ENCODE measurements at regions not wholly inside any gene's neighbourhood (a gene's known extent, or its start where the extent isn't known, plus 50 kb on each side); places are given as distances from the start of the nearest gene placed in this dataset.
"Not testable (repeated sequence)": the region's sequence is repeated elsewhere in the genome, so short reads cannot be mapped to it uniquely, and the experiment has no call there.

- intact Hi-C loops (cut with DNase I); H3K36me3 ChIP-seq; H3K27me3 ChIP-seq; H3K4me3 ChIP-seq (replicated peaks in 1 of 3); DNase-seq; H3K9me3 ChIP-seq: not testable (repeated sequence)
- WGBS, 2 donors: 76 to 81% methylated on average over 5 of the region's 5 CpGs
- peak overlapping the region in 1 of 3 donors; percentile 21 for H3K27ac ChIP-seq
- H3K4me1 ChIP-seq: peaks cover 11 to 13% of the 10 kb centered on the region in 2 donors
Measured at GRCh38 chr9:62882717-62883116, 1692.9 kb downstream of the SPATA31A7 start.

- H3K4me1 ChIP-seq; H3K4me3 ChIP-seq (replicated peaks in 1 of 3); H3K36me3 ChIP-seq; H3K9me3 ChIP-seq; H3K27ac ChIP-seq; DNase-seq; H3K27me3 ChIP-seq; intact Hi-C loops (cut with DNase I): not testable (repeated sequence)
- WGBS, 2 donors: 94 to 100% methylated on average over 2 of the region's 3 CpGs
Measured at GRCh38 chr9:62896692-62897091, 1706.9 kb downstream of the SPATA31A7 start.

- H3K9me3 ChIP-seq; H3K4me1 ChIP-seq; H3K27me3 ChIP-seq; H3K36me3 ChIP-seq; intact Hi-C loops (cut with DNase I): not testable (repeated sequence)
- peak; percentile 71 to 74 for DNase-seq
- Histone ChIP-seq H3K4me3 (replicated peaks in 1 of 3) (peak overlapping the region in 2 of 3 donors; percentile 27 to 58), H3K27ac (peak overlapping the region; percentile 58 to 83 (median 75))
- 0% methylated on average over 6 to 19 of the region's 48 CpGs for WGBS, 2 donors
Measured at GRCh38 chr9:62897411-62898225, 1707.8 kb downstream of the SPATA31A7 start.

- H3K4me1 ChIP-seq; H3K27me3 ChIP-seq; H3K27ac ChIP-seq; H3K9me3 ChIP-seq; H3K4me3 ChIP-seq (replicated peaks in 1 of 3); DNase-seq; H3K36me3 ChIP-seq; intact Hi-C loops (cut with DNase I): not testable (repeated sequence)
- WGBS, 2 donors: 93 to 99% methylated on average over 3 to 4 of the region's 4 CpGs
Measured at GRCh38 chr9:62899666-62900065, 1709.8 kb downstream of the SPATA31A7 start.

- H3K4me1 ChIP-seq; intact Hi-C loops (cut with DNase I); H3K4me3 ChIP-seq (replicated peaks in 1 of 3); H3K27me3 ChIP-seq; DNase-seq; H3K9me3 ChIP-seq; H3K27ac ChIP-seq; H3K36me3 ChIP-seq: not testable (repeated sequence)
- 90 to 91% methylated on average over 3 of the region's 3 CpGs for WGBS, 2 donors
Measured at GRCh38 chr9:62904061-62904460, 1714.2 kb downstream of the SPATA31A7 start.

GRCh38 chr9:62905722-62906121 lies 1715.9 kb downstream of the SPATA31A7 start:
- H3K4me3 ChIP-seq (replicated peaks in 1 of 3); H3K36me3 ChIP-seq; H3K27ac ChIP-seq; H3K4me1 ChIP-seq; intact Hi-C loops (cut with DNase I); H3K9me3 ChIP-seq; DNase-seq; H3K27me3 ChIP-seq: not testable (repeated sequence)
- WGBS, 2 donors: 95 to 99% methylated on average over 3 of the region's 5 CpGs

GRCh38 chr9:62907866-62908265 lies 1718.0 kb downstream of the SPATA31A7 start:
- H3K4me1 ChIP-seq; H3K36me3 ChIP-seq; intact Hi-C loops (cut with DNase I); H3K27ac ChIP-seq; H3K27me3 ChIP-seq; H3K4me3 ChIP-seq (replicated peaks in 1 of 3); H3K9me3 ChIP-seq; DNase-seq: not testable (repeated sequence)
- no CpG with 5 or more reads among the region's 11 CpGs for WGBS, 2 donors

- H3K27ac ChIP-seq; H3K27me3 ChIP-seq; H3K4me3 ChIP-seq (replicated peaks in 1 of 3); DNase-seq; H3K36me3 ChIP-seq; H3K4me1 ChIP-seq; intact Hi-C loops (cut with DNase I); H3K9me3 ChIP-seq: not testable (repeated sequence)
- WGBS, 2 donors: no CpG with 5 or more reads among the region's 4 CpGs
Measured at GRCh38 chr9:62908271-62908670, 1718.4 kb downstream of the SPATA31A7 start.

GRCh38 chr9:62909447-62909846 lies 1719.6 kb downstream of the SPATA31A7 start:
- H3K36me3 ChIP-seq; H3K27me3 ChIP-seq; H3K4me3 ChIP-seq (replicated peaks in 1 of 3); H3K27ac ChIP-seq; H3K9me3 ChIP-seq; DNase-seq; H3K4me1 ChIP-seq; intact Hi-C loops (cut with DNase I): not testable (repeated sequence)
- 81 to 92% methylated on average over 5 of the region's 8 CpGs for WGBS, 2 donors

- DNase-seq; H3K36me3 ChIP-seq; H3K27me3 ChIP-seq; H3K9me3 ChIP-seq; intact Hi-C loops (cut with DNase I); H3K4me3 ChIP-seq (replicated peaks in 1 of 3); H3K27ac ChIP-seq; H3K4me1 ChIP-seq: not testable (repeated sequence)
- no CpG with 5 or more reads among the region's 4 CpGs for WGBS, 2 donors
Measured at GRCh38 chr9:62912278-62912677, 1722.4 kb downstream of the SPATA31A7 start.

GRCh38 chr9:62915168-62915567 lies 1725.3 kb downstream of the SPATA31A7 start:
- H3K4me1 ChIP-seq; H3K36me3 ChIP-seq; H3K9me3 ChIP-seq; H3K27me3 ChIP-seq; H3K4me3 ChIP-seq (replicated peaks in 1 of 3); intact Hi-C loops (cut with DNase I); H3K27ac ChIP-seq; DNase-seq: not testable (repeated sequence)
- WGBS, 2 donors: 61 to 84% methylated on average over 10 to 11 of the region's 21 CpGs

GRCh38 chr9:62915661-62916060 lies 1725.8 kb downstream of the SPATA31A7 start:
- H3K27ac ChIP-seq; H3K4me3 ChIP-seq (replicated peaks in 1 of 3); DNase-seq; intact Hi-C loops (cut with DNase I); H3K9me3 ChIP-seq; H3K36me3 ChIP-seq; H3K27me3 ChIP-seq; H3K4me1 ChIP-seq: not testable (repeated sequence)
- no CpG with 5 or more reads among the region's 32 CpGs for WGBS, 2 donors

GRCh38 chr9:62918648-62919385 lies 1729.0 kb downstream of the SPATA31A7 start:
- H3K27ac ChIP-seq; H3K27me3 ChIP-seq; H3K4me1 ChIP-seq; H3K36me3 ChIP-seq; H3K4me3 ChIP-seq (replicated peaks in 1 of 3); DNase-seq; H3K9me3 ChIP-seq; intact Hi-C loops (cut with DNase I): not testable (repeated sequence)
- WGBS, 2 donors: 79 to 90% methylated on average over 2 to 3 of the region's 3 CpGs
